Thymus (tissue), 11 donors: ENCODE measurements at regions not wholly inside any gene's neighbourhood (a gene's known extent, or its start where the extent isn't known, plus 50 kb on each side); places are given as distances from the start of the nearest gene placed in this dataset.
"Not testable (repeated sequence)": the region's sequence is repeated elsewhere in the genome, so short reads cannot be mapped to it uniquely, and the experiment has no call there.

Experiments
- DNase-seq, 9 donors: peaks; one replicate each; pipeline ENCODE4 v3.0.0-alpha.2; 2013; ENCODE audit warnings: low spot score in 9 of 9, low read depth in 6 of 9, missing footprints in 1 of 9
- H3K27ac ChIP-seq, 2 donors: one replicate each; pipeline ENCODE4 v1.5.1; 2013; ENCODE audit warnings: control low read depth in 1 of 2, low read depth in 1 of 2, low read length in 1 of 2, mild to moderate bottlenecking in 1 of 2, moderate library complexity in 1 of 2
- H3K27me3 ChIP-seq, 2 donors: one replicate each; pipeline ENCODE4 v1.5.1; 2013; ENCODE audit warnings: low read length in 1 of 2; ENCODE audit not compliant: control insufficient read depth in 2 of 2, insufficient read depth in 1 of 2
- H3K36me3 ChIP-seq, 2 donors: one replicate each; pipeline ENCODE4 v1.5.1; 2013; ENCODE audit warnings: low read length in 1 of 2, mild to moderate bottlenecking in 1 of 2, moderate library complexity in 1 of 2; ENCODE audit not compliant: control insufficient read depth in 2 of 2, insufficient read depth in 2 of 2
- H3K4me1 ChIP-seq, 2 donors: one replicate each; pipeline ENCODE4 v1.5.1; 2013; ENCODE audit warnings: low read length in 2 of 2; ENCODE audit not compliant: control insufficient read depth in 2 of 2, insufficient read depth in 2 of 2
- H3K4me3 ChIP-seq, 2 donors: one replicate each; pipeline ENCODE4 v1.5.1; 2013; ENCODE audit warnings: low read length in 2 of 2, control low read depth in 1 of 2, mild to moderate bottlenecking in 1 of 2
- H3K9me3 ChIP-seq, 2 donors: one replicate each; pipeline ENCODE4 v1.5.1; 2013; ENCODE audit warnings: low read length in 1 of 2, mild to moderate bottlenecking in 1 of 2; ENCODE audit not compliant: control insufficient read depth in 2 of 2, insufficient read depth in 1 of 2
- WGBS: extraction: QIAGEN DNeasy Blood & Tissue Kit; methylation state at CpG from one replicate; pipeline ENCODE4 v1.1.7; 2013; 5-methylcytosine and 5-hydroxymethylcytosine counted together
- donor health status: healthy.

GRCh38 chr5:60084226-60084625 is 190.7 kb upstream of the PDE4D start:
- H3K27me3 ChIP-seq: no peaks in the 10 kb centered on the region
- no peak overlapping the region for H3K4me3 ChIP-seq
- no peak for DNase-seq
- no peaks in the 10 kb centered on the region for H3K9me3 ChIP-seq
- WGBS: 94% methylated on average over 10 of the region's 10 CpGs
- no peaks in the 10 kb centered on the region for H3K36me3 ChIP-seq
- no peaks in the 10 kb centered on the region for H3K4me1 ChIP-seq
- no peak overlapping the region for H3K27ac ChIP-seq

GRCh38 chr5:60077292-60077691 is 183.8 kb upstream of the PDE4D start:
- WGBS: 84% methylated on average over 2 of the region's 2 CpGs
- Histone ChIP-seq H3K9me3 (peaks cover 0 to 14% of the 10 kb centered on the region in 2 donors), H3K4me3 (no peak overlapping the region), H3K27me3 (no peaks in the 10 kb centered on the region), H3K36me3 (no peaks in the 10 kb centered on the region), H3K4me1 (no peaks in the 10 kb centered on the region), H3K27ac (no peak overlapping the region)
- no peak for DNase-seq

GRCh38 chr5:60076746-60077145 is 183.2 kb upstream of the PDE4D start:
- Histone ChIP-seq H3K4me1 (no peaks in the 10 kb centered on the region), H3K27ac (no peak overlapping the region), H3K9me3 (peaks cover 0 to 14% of the 10 kb centered on the region in 2 donors), H3K36me3 (no peaks in the 10 kb centered on the region), H3K4me3 (no peak overlapping the region), H3K27me3 (no peaks in the 10 kb centered on the region)
- no peak for DNase-seq
- 98% methylated on average over 3 of the region's 3 CpGs for WGBS

DNA sequence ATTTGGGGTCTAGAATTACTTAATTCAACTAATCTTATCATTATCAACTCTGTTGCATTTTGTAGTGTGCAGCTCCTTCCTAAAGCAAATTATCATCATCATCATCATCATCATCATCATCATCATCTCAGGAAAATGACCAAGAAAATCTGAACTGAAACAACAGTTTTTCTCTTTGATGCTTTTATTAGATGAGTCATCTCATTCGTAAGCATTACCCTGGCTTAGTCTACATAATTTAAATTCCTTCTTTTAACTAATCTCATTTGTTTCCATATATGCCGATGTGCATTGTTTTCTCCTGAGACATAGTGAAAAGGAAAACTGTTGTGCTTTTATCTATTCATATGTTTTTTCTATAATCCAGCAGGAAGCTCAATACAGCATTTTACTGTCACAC is 173.0 kb upstream of the PDE4D start:
- 92% methylated on average over 2 of the region's 2 CpGs for WGBS
- Histone ChIP-seq H3K4me3 (no peak overlapping the region), H3K9me3 (no peaks in the 10 kb centered on the region), H3K36me3 (no peaks in the 10 kb centered on the region), H3K27ac (no peak overlapping the region), H3K27me3 (no peaks in the 10 kb centered on the region), H3K4me1 (no peaks in the 10 kb centered on the region)
- DNase-seq: no peak

GRCh38 chr5:60060389-60060788 is 166.9 kb upstream of the PDE4D start:
- H3K4me1 ChIP-seq: no peaks in the 10 kb centered on the region
- no peak overlapping the region for H3K4me3 ChIP-seq
- H3K27ac ChIP-seq: no peak overlapping the region
- H3K27me3 ChIP-seq: no peaks in the 10 kb centered on the region
- no peak for DNase-seq
- H3K9me3 ChIP-seq: no peaks in the 10 kb centered on the region
- no peaks in the 10 kb centered on the region for H3K36me3 ChIP-seq

- H3K9me3 ChIP-seq: no peaks in the 10 kb centered on the region
- no peak overlapping the region for H3K4me3 ChIP-seq
- no peak overlapping the region for H3K27ac ChIP-seq
- WGBS: 92% methylated on average over 4 of the region's 4 CpGs
- H3K36me3 ChIP-seq: no peaks in the 10 kb centered on the region
- H3K27me3 ChIP-seq: no peaks in the 10 kb centered on the region
- H3K4me1 ChIP-seq: no peaks in the 10 kb centered on the region
- no peak for DNase-seq
Observed at GRCh38 chr5:60056191-60056590, 162.7 kb upstream of the PDE4D start.

DNA sequence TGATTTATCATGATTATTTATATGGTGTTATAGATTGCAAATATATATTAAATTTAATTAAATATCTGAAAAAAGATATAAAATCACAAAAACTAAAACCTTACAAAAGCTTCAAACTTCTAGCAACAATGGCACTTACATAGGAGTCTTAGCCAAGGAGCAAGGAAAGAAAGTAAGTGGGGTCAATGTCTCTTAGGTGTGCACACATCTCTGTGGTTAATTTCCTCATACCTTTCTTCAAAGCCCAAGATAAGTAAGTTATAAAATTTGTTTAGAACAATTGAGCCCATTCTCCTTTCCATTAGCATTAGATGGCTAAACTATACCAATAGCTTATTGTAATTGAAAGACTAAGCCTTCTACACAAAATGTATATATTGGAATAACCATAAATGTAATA is 161.6 kb upstream of the PDE4D start:
- Histone ChIP-seq H3K4me3 (no peak overlapping the region), H3K36me3 (no peaks in the 10 kb centered on the region), H3K4me1 (no peaks in the 10 kb centered on the region), H3K27me3 (no peaks in the 10 kb centered on the region), H3K9me3 (no peaks in the 10 kb centered on the region), H3K27ac (no peak overlapping the region)
- DNase-seq: no peak

GRCh38 chr5:60041996-60042664 is 148.6 kb upstream of the PDE4D start:
- H3K4me3 ChIP-seq, H3K27me3 ChIP-seq, H3K27ac ChIP-seq, H3K9me3 ChIP-seq, H3K4me1 ChIP-seq, H3K36me3 ChIP-seq, DNase-seq: not testable (repeated sequence)
- 82% methylated on average over 6 of the region's 6 CpGs for WGBS

DNA sequence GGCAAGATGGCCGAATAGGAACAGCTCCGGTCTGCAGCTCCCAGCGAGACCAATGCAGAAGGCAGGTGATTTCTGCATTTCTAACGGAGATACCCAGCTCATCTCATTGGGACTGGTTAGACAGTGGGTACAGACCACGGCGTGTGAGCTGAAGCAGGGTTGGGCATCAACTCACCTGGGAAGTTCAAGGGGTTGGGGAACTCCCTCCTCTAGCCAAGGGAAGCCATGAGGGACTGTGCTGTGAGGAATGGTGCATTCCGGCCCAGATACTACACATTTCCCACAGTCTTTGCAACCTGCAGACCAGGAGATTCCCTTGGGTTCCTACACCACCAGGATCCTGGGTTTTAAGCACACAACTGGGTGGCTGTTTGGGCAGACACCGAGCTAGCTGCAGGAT is 148.0 kb upstream of the PDE4D start:
- H3K36me3 ChIP-seq, H3K27me3 ChIP-seq, H3K27ac ChIP-seq, DNase-seq, H3K4me3 ChIP-seq, H3K4me1 ChIP-seq, H3K9me3 ChIP-seq: not testable (repeated sequence)
- 93% methylated on average over 8 of the region's 8 CpGs for WGBS
